HG02759 (cell line): ENCODE measurements at regions not wholly inside any gene's neighbourhood (a gene's known extent, or its start where the extent isn't known, plus 50 kb on each side); places are given as distances from the start of the nearest gene placed in this dataset.
A peak's percentile ranks its signal among the peaks of the same experiment; 100 is the strongest.

Experiments used
- ATAC-seq: cut with Tn5 transposase; IDR thresholded peaks from one replicate; pipeline ENCODE4 v1.9.1; 2021; ENCODE audit warnings: mild to moderate bottlenecking, moderate library complexity; ENCODE audit not compliant: unreplicated experiment

- ATAC-seq, result no peak
These were observed 63.6 kb upstream of the ARID2 start for GRCh38 chr12:45665941-45666340.

- ATAC-seq, result no peak
These were observed 63.1 kb upstream of the ARID2 start for GRCh38 chr12:45666396-45666795.

GRCh38 chr12:45666816-45667215 lies 62.7 kb upstream of the ARID2 start:
- no peak for ATAC-seq

DNA sequence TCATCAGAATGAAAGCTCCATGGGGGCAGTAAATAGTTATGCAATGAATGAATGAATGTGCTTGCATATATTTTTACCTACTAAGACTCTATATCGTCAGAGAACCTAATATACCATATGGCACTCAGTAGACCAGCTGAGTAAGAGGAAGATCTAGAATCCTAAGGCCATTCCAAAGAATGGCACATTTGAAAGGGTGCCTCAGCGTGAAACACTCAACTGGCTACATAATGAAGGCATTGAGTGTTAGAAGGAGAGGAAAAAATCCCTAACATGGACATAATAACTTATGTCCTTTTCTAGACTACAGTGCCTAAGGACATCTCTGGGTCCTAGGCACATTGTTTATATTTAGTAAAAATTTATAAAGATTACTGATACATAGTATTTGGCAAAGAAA lies 61.7 kb upstream of the ARID2 start:
- ATAC-seq, result no peak

GRCh38 chr12:45668641-45669040 lies 60.9 kb upstream of the ARID2 start:
- peak; percentile 35 for ATAC-seq

DNA sequence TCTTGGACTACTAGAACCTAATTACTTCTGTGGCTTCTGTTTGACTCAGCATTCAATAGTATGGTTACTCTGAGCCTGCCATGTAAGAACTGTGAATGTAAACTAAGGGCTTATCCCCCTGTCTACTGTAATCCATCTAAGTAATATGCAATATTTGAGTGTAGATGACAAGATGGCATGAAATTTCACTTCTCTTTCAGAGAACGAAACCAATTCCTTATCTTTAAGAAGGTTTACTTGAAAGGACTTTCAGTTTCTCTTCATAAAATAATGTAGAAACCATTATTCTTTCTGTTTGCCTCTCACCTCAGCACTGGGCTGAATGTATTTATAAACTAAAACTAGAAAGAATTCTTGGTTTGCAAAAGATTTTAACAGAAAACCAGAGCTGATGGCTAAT lies 60.4 kb upstream of the ARID2 start:
- ATAC-seq, result peak; percentile 86

DNA sequence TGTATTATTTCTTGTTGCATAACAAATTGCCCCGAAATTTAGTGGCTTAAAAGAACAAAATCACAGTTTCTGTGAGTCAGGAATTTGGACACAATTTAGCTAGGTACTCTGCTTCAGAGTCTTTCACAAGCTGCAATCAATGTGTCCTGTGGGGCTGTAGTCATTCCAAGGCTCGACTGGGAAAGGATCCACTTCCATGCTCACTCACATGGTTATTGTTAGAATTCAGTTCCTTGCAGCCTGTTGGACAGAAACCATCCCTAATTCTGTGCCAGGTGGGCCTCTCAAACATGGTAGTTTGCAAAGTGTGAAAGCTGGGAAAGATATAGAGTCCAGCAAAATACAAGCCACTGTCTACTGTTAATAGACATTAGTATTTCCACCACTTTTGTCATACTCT lies 59.7 kb upstream of the ARID2 start:
- ATAC-seq, result no peak

DNA sequence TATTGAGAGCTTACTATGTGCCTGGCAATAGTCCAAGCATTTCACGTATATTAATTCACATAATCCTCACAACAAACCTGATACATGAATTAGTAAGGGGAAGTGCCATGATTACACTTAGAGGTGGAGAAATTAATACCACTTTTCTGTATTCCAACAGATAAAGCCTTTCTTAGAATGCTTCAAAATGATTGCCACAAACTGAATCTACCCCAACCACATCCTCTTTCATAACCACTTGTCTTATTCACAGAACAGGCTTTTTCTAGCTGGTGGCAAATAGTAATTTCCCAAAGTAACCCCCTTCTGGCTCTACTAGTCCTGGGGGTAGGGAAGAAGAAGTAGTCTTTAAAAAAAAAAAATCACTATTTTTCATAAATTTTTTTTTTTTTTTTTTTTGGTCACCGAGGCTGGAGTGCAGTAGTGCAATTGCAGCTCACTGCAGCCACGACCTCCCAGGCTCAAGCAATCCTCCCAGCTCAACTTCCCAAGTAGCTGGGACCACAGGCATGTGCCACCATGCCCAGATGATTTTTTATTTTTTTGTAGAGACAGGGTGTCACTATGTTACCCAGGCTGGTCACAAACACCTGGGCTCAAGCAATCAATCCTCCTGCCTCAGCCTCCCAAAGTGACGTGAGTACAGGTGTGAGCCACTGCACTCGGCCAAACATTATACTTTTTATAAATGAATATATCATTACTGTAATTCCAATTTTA lies 59.0 kb upstream of the ARID2 start:
- ATAC-seq, result peak; percentile 53

DNA sequence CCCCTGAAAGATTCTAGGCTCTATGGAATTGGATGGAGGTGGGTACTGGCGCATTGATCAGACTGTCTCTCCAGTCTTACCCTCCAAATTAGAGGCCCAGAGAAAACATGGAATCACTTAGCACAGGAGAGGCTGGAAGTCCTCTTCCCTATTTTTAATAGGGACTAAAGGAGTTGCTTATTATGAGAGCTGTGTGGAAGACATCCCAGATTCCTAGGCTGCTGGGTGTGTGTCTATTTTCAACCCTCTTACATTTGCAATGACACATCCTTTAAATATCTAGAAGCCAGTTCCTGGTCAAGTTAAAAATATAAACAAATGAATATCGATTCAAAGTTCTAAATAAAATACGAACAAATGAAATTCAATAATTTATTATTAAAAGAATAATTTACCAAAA lies 58.3 kb upstream of the ARID2 start:
- ATAC-seq, result no peak

DNA sequence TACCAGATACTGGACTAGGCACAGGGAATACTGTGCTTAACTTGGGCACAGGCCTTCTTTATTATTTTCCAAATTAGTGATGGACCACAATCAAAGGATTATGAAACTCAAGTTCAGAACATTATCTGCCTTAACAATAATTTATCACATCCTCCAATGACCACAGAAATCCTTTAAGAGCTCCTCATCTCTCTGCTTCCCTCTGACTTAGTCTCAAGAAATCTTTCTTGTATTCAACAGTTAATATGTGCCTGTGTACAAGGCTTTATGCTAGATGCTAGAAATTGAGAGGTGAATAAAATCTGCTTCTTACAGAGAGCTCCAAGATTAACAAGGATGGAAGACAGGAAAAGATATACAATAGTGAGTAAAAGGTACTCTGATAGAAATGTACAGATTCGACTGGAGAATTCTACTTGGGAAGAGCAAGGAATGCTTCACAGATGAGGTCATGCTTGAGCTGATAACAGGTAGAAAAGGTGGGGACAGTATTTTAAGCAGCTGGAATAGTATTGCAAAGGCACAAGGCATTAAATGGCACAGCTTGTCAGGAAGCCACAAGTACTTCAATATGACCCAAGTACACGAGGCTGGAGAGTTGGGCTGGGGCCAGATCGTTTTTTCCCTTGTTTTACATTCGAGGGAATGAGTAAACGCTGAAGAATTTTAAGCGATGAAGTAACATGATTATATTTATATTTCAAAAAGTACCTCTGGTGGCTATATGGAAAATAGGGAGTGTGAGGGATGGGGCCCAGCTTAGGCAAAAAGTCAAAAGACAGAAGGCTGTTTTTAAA lies 55.1 kb upstream of the ARID2 start:
- ATAC-seq, result no peak

DNA sequence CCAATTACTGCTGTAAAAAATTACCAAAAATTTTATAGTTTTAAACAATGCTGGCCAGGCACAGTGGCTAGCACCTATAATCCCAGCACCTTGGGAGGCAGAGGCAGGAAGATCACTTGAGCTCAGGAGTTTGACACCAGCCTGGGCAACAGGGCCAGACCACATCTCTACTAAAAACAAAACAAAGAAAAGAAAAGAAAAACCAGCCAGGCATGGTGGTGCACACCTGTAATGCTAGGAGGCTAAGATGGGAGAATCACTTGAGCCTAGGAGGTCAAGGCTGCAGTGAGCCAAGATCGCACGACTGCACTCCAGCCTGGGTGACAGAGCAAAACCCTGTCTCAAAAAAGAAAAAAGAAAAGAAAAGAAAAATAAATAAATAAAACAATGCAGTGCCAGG lies 54.0 kb upstream of the ARID2 start:
- ATAC-seq, result no peak
